Medulla oblongata (tissue), 1 donor: ENCODE measurements at regions not wholly inside any gene's neighbourhood (a gene's known extent, or its start where the extent isn't known, plus 50 kb on each side); places are given as distances from the start of the nearest gene placed in this dataset.
"Not testable (repeated sequence)": the region's sequence is repeated elsewhere in the genome, so short reads cannot be mapped to it uniquely, and the experiment has no call there.

Experiments used
- DNase-seq: peaks from one replicate; pipeline ENCODE4 v3.0.0-alpha.2; 2015; ENCODE audit errors: extremely low spot score

DNA sequence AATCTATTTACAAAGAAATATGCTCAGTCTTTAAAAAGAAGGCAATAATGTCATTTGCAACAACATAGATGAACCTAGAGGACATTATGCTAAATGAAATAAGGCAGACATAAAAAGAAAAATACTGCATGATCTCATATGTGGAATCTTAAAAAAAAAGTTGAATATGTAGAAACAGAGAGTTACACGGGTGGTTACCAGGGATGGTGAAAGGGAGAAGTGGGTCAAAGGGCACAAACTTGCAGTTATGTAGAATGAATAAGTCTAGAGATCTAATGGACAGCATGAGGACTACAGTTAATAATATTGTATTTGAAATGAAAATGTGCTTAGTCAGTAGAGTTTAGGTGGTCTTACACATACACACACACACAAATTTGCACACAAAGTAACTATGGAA, 88.2 kb upstream of the CCDC71L start:
- no peak for DNase-seq

DNA sequence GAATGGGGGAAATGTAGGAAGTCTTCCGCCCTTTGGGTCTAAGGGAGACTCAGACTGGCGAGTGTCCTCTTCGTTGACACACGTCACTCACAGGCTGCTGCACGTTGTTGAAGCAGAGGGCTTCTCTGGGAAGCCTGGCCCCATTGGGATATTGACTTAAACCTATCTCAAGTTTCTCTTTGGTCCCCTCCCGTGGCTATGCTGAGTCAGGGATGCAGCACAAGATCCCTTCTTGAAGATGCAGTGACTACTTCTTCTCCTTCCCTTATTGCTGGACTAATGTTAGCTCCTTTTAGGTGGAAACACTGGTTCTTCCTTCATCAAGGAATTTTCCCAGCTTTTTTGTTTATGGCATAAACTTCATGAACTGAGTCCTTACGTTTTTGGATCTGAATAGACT, 89.8 kb upstream of the CCDC71L start:
- no peak for DNase-seq

DNA sequence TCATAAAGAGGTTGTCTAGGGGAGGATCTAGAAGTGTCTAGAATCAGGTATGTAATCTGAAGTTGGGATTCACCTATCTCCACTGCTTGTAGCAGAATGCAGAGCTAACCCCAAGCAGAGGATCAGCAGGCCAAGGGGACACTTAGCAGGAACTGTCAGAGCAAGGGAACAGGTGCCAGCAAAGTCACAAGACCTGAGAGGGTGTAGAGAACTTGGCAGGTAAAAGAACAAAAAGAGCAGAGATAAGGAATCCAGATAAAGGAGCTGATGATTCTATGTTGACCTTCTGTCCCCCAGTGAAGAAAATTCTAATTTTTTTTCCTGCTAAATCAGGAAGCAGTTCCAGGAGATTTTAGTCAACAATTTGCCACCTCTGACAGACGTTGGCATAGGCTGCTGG, 91.4 kb upstream of the CCDC71L start:
- no peak for DNase-seq

DNA sequence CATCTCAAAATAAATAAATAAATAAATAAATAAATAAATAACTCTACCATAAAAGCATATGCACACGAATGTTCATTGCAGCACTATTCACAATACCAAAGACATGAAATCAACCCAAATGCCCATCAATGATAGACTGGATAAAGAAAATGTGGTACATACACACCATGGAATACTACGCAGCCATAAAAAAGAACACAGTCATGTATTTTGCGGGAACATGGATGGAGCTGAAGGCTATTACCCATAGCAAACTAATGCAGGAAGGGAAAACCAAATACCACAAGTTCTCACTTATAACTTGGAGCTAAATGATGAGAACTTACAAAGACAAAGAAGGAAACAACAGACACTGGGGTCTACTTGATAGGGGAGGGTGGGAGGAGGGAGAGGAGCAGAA, 94.1 kb upstream of the CCDC71L start:
- DNase-seq: not testable (repeated sequence)

DNA sequence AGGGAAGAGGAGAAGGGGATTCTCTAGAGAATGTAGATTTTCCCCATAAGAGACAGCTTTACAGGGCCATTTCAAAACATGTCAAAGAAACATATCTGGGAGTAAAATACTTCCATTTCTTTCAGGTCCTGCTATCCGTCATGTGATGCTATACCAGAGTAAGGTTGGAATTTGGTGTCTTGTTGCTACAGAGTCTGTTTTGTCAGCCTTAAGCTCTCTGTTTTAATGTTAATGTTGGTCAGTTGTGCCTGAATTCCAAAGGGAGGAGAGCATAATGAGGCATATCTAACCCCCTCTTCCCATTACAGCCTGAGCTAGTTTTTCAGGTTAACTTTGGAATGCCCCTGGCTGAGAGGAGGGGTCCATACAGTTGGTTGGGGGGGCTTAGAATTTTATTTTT, 94.7 kb upstream of the CCDC71L start:
- DNase-seq: no peak

DNA sequence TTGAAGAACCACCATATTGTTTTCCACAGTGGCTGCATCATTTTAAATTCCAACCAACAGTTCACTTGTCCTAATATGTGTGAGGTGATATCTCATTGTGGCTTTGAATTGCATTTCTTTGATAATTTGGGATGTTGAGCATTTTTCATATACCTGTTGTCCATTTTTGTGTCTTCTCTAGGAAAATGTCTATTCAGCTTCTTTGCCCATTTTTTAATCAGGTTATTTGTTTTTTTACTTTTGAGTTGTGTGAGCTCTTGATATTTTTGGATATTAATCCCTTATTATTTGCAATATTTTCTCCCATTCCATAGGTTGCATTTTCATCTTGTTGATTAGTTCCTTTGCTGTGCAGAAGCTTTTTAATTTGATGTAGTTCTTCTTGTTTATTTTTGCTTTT, 95.1 kb upstream of the CCDC71L start:
- no peak for DNase-seq

DNA sequence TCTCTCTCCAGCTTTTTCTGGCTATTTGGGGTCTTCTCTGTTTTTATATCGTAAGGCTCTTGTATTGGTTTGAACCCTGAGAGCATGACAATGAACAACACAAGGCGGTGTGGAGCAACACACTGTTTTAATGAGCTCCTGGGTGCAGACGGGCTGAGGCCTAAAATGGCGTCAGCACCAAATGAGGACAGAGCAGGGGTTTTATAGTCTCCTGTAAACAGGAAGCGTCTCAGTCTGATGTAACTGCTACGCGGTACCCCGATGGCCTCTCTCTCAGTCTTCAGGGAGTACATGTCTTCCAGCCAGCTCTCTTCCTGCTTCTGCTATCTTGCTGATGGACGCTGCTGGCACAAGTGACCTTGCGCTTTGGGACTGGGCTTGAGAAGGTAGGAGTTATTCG, 95.9 kb upstream of the CCDC71L start:
- DNase-seq: no peak

DNA sequence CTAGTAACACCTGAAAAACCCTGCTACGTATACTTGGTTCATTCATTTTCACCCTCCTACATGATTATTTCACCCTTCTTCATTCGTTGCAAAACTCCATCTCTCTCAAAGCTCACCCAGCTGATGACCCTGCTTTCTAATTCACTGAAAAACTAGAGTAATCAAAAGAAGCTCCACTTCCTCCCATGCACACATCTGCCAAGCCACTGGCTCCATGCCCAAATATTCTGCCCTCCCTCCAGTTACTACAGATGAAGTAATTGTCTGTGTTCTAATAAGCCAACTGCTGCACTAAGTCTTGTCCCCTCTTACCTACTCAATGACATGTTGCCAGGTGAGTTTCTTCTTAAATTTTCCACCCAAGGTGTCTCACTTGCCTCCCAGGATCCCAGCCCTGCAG, 96.9 kb upstream of the CCDC71L start:
- no peak for DNase-seq

DNA sequence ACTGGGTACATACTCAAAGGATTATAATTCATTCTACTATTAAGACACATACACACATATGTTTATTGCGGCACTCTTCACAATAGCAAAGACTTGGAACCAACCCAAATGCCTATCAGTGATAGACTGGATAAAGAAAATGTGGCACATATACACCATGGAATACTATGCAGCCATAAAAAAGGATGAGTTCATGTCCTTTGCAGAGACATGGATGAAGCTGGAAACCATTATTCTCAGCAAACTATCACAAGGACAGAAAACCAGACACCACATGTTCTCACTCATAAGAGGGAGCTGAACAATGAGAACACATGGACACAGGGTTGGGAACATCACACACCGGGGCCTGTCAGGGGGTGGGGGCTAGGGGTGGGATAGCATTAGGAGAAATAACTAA, 101.9 kb upstream of the CCDC71L start:
- not testable (repeated sequence) for DNase-seq

DNA sequence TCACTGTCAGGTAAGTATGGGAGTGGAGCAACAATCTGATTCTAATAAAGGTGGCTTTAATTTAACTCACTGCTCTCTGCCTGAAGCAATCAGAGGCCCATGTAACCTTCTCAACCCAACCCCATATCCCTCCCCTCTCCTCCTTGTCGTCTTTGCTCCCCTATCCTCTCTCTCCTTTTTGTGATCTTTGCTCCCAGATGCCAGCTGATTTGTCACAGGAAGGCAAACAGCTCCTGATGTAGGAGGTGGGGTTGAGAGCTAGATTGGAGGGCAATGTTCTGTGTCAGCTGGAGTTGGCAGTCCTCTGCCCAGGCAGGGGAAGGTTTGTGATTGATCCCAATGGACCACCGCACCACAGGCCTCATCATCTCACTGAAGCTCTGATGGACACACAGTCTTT, 101.4 kb upstream of the PIK3CG start:
- no peak for DNase-seq

DNA sequence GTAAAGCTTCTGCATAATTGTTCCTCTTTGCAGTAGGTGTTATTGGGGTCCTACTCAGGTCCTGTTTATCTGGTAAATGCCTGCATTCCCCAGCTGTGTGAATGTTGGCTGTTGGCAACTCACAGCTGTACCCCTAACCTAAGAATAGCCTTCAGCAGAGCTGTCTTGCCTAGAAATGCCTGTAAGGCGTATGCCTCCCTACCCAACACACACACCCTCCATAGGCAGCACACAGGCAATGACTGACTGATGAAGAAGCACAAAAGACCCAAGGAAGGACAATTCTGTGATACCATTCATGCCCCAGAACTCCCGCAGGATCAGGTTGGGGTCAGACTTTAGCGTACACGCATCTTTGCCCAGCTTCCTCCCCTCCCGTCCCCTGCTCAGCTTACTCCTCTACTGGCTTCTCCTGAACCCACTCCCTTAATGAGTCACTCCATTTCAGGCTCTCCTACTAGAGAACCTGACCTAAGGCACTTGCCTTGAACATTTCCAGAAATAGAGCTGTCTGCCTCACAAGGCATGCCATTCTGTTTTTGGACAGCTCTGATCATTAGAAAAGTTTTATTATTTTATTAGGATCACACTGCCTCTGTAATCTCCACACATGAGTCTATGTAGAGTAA, 99.2 kb upstream of the PIK3CG start:
- DNase-seq: no peak

DNA sequence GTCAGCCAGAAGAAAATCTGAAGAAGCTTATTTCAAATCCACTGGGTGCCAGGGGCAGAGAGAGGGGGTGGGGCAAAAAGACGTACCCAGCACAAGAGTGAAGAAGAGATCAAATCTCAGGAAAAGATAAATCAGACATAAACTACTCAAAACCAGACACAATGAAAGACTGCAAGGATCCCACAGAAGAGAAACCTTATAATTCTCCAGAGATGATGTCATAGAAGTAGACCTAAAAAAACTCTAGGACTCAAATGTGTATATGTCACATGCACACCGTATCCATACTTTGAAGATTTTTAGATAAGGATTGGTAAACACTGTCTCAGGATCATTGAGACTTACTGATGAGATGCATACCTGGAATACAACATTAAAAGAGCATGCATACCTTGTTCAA, 98.5 kb upstream of the PIK3CG start:
- no peak for DNase-seq

DNA sequence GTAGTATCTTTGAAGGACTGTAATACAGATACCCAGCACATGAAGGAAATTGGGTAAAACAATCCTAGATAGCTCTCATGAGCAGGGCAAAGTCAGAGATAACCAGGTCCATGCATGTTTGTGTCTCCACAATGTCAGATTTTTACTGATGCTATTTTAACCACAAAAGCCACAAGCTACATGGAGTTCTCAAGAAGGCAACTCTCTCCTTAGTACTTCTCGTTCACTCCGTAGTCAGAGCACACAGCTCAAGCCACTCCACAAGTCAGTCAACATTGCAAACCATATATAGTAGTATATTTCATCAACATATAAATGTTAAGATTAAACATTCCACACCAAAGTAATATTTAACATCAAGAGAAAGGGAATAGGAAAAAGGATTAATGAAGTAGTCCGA, 98.0 kb upstream of the PIK3CG start:
- no peak for DNase-seq

DNA sequence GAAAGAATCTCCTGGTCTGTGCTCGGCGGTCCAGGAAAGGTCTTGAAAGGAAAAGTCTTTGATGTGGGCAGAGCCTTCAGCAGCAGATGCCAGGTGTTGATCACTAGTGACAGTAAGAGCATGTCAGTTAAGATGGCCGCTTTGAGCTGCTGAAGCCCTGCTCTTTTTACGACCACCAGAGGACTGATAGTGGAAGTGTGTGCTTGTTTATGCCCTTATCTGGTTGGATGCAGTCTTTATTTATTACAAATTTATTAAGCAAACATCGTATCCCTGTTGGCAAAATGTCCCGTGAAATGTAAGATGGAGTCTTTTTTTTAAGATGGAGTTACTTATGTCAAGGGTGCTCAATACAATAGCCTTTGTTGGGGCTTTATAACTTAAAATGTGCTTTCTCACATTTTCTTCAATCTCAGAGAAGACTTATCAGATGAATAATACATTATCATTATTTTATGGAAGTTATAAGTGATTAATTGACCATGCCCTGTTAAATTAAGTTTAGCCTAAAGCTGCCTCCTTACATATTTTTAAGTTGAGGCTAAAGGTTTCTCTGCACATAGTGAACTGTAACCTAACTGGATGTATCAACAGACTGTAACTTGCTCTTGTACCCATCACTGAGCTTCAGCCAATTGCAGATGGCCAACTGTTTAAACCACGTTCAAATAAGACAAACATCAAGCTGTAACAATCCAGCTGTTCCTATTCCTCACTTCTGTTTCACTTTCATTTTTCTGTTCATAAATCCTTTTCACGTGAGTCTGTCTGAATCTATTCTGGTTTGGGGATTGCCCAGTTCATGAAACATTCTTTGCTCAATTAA, 97.4 kb upstream of the PIK3CG start:
- no peak for DNase-seq

DNA sequence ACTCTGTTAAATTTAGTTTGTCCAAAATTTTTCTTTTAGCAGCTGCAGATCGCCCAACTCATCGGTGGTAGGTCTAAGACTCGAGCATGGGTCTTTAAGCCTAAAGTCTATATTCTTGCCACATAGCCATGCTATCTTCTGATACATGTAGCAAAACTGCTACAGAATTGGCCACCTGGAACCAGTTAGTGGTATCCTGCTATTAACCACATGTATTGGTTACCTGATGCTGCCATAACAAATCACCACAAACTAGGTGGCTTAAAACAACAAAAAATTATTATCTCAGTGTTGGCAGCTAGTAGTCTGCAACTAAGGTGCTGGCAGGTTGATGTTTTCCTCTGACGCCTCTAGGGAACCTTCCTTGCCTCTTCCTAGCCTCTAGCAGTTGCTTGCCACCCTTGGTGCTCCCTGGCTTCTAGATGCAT, 96.7 kb upstream of the PIK3CG start:
- no peak for DNase-seq

DNA sequence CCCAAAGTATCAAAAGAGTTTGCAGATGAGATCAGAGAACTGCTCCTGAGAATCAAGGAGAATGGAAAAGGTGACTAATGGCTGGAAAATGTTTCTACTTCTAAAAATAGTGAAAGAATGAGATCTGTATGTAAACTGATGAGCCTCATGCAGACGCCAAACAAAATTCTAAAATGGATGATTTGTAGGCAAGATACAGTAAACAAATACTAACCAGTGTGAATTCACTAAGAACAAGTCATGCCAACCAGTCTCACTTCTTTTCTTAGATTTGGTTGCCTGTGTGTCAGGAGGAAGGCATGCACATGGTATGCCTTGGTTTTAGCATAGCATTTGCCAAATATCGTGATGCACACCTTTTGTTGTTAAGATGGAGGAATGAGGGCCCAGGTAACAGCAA, 94.9 kb upstream of the PIK3CG start:
- DNase-seq: no peak

DNA sequence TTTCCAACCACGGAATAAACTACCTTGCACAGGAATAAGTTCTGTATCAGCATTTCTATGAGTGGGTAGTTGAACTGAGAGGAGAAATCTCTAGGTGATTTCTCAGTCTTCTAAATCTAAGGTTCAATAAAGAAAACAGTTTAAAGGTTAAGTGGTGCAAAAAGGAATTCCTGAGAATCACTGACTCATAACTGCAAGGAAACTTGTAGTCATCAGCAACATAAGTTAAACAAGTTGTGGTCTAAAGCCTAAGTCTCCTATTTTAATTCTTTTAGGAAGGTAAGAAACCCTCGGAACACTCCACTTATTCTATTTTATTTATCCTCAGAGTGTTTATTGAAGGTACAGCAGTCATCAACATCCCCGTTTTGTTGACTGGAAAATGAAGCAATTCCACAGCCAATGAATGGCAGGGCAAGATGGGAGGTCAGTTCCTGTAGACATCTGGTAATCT, 92.4 kb upstream of the PIK3CG start:
- no peak for DNase-seq

DNA sequence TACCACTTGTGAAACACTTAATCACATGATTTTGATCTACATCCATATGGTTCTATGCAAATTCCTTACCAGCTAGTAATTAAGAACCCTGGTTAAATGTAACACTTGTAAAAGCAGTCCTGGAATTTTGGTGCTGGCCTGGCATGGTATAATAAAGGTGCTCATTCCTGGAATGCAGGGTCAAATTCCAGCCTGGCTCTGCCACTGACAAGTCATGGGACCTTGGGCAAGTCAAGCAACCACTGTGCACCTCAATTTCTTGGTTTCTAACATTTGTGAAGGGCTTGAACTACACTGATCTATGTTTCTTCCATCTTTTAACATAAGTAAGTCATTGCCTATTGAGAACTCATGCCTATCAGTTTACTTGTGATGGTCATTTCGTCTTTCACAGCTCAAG, 91.9 kb upstream of the PIK3CG start:
- no peak for DNase-seq

DNA sequence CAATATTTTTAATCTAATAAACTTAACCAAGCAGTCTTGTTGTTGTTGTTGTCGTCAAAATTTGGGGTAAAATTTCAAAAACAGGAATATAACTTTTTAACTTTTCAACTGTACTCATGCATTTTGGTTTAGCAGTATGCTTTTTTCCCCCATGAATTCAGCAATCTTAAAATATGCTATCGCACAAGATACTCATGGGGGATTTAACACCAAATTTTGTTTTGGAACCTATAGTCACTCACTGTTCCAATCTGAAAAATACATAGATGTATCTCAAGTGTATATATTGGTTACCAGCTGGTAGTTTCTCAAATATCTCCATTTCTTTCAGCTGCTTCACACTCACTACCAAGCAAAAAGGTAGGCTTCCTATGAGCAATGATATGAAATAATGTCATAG, 91.4 kb upstream of the PIK3CG start:
- no peak for DNase-seq

DNA sequence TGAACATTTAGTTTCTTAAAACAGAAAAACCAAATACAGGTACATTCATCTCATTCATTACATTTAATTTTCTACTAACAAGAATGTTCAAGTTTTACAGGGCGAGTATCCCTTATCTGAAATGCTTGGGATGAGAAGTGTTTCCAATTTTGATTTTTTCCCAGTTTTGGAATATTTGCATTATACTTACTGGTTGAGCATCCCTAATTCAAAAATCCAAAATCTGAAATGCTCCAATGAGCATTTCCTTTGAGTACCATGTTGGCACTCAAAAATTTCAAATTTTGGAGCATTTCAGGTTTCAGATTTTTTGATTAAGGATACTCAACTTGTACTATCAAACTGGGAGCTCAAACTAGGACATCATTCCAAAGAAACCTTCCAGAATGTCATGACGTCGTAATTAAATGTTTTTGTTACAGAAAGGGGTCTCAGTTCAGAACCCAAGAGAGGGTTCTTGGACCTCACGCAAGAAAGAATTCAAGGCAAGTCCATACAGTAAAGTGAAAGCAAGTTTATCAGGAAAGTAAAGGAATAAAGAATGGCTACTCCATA, 90.8 kb upstream of the PIK3CG start:
- no peak for DNase-seq

DNA sequence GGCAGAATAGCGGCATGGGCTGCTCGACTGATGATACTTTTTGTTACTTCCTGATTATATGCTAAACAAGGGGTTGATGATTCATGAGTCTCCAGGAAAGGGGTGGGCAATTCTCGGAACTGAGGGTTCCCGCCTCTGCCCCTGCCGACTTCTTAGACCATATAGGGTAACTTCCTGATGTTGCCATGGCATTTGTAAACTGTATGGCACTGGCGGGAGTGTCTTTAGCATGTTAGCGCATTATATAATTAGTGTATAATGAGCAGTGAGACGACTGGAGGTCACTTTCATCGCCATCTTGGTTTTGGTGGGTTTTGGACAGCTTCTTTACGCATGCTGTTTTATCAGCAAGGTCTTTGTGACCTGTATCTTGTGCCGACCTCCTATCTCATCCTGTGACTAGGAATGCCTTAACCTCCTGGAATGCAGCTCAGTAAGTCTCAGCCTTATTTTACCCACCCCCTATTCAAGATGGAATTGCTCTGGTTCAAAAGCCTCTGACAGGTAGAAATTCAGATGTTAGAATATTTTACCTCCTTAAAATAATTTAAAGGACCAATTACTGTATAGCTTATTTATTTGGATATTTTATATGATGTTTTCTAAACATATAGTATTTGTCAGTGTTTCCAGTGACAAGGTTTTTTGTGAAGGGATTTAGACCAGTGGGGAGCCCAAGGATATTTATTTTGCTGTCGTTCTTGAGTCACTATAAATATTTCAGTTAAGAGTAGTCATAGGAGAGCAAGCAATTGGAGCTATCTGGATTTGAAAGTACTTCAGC, 90.1 kb upstream of the PIK3CG start:
- no peak for DNase-seq

DNA sequence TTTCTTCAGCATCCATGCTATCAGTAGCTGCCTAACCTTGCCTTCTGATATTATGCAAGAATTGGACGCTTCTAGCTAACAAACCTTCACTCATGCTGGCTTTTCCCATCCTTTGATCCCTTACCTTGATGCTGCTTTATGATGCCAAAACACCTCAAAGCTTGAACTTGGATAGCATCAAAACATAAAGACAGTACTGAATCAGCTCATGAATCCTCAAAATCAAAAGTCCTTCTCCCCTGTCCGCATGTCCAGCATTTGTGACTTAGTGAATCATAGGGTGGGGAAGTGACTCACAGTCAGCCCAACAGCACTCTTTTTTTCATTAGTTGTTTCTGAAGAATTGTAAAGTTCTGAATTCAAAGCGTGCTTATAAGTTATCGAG, 89.5 kb upstream of the PIK3CG start:
- DNase-seq: no peak
